ENCODE measurements at regions not wholly inside any gene's neighbourhood (a gene's known extent, or its start where the extent isn't known, plus 50 kb on each side); places are given as distances from the start of the nearest gene placed in this dataset.

- TF ChIP-seq CTCF (IDR thresholded peaks at IDR 0.05) (no peak), EP300 (IDR thresholded peaks at IDR 0.05) (no peak)
These were observed 122.8 kb upstream of the KLF12 start for GRCh38 chr13:74256969-74257368.

All from gastroesophageal sphincter (tissue), 3 donors.